Tibial nerve (tissue), 3 donors: ENCODE measurements at regions not wholly inside any gene's neighbourhood (a gene's known extent, or its start where the extent isn't known, plus 50 kb on each side); places are given as distances from the start of the nearest gene placed in this dataset.

Source experiments
- POLR2A ChIP-seq, 2 donors: fragments of 450-650 bp; IDR thresholded peaks; one replicate each; pipeline ENCODE4 v1.6.1; 2017; ENCODE audit warnings: antibody characterized with exemption in 2 of 2, mild to moderate bottlenecking in 2 of 2, moderate library complexity in 2 of 2
- TF ChIP-seq, protein P1 (sequence below), 5 experiments: fragments of 200-600 bp in 3 of 5; fragments of 450-650 bp in 2 of 5; sonication (generic) in 3 of 5; IDR thresholded peaks; one replicate each; pipeline ENCODE4 v1.5.1; 2016 to 2019; ENCODE audit warnings: antibody characterized with exemption in 5 of 5, mild to moderate bottlenecking in 3 of 5, moderate library complexity in 2 of 5

DNA sequence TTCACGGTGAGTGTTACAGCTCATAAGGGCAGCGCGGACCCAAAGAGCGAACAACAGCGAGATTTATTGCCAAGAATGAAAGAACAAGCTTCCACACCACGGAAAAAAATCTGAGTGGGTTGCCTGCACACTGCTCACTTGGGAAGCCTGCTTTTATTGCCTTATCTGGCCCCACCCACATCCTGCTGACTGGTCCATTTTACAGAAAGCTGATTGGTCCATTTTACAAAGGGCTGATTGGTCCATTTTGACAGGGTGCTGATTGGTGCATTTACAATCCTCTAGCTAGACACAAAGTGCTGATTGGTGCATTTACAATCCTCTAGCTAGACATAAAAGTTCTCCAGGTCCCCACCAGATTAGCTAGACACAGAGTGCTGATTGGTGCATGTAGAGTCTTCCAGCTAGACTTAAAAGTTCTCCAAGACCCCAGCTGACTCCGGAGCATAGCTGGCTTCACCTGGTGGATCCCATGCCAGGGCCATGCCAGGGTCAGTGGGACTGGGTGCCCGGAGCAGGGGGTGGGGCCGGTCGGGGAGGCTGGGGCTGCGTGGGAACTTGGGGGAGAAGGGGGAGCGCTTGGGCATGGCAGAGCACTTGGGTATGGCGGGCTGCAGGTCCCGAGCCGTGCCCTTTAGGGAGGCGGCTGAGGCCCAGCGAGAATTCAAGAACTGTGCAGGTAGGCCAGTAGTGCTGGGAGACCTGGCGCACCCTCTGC lies 75.4 kb upstream of the ATP1A1 start:
- TF ChIP-seq, protein P1, sequence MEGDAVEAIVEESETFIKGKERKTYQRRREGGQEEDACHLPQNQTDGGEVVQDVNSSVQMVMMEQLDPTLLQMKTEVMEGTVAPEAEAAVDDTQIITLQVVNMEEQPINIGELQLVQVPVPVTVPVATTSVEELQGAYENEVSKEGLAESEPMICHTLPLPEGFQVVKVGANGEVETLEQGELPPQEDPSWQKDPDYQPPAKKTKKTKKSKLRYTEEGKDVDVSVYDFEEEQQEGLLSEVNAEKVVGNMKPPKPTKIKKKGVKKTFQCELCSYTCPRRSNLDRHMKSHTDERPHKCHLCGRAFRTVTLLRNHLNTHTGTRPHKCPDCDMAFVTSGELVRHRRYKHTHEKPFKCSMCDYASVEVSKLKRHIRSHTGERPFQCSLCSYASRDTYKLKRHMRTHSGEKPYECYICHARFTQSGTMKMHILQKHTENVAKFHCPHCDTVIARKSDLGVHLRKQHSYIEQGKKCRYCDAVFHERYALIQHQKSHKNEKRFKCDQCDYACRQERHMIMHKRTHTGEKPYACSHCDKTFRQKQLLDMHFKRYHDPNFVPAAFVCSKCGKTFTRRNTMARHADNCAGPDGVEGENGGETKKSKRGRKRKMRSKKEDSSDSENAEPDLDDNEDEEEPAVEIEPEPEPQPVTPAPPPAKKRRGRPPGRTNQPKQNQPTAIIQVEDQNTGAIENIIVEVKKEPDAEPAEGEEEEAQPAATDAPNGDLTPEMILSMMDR (IDR thresholded peaks at IDR 0.05) = no peak
- TF ChIP-seq POLR2A (IDR thresholded peaks at IDR 0.05) = no peak
